Stimulated activated CD4-positive, alpha-beta T cell treated with anti-CD3 and anti-CD28 coated beads, Interleukin-1b, Interleukin-23, amount 100 ng/mL, for 4 hours (primary cell): ENCODE measurements at regions not wholly inside any gene's neighbourhood (a gene's known extent, or its start where the extent isn't known, plus 50 kb on each side); places are given as distances from the start of the nearest gene placed in this dataset.
"Not testable (repeated sequence)": the region's sequence is repeated elsewhere in the genome, so short reads cannot be mapped to it uniquely, and the experiment has no call there.

Experiments used
- DNase-seq, 2 donors: peaks; one replicate each; pipeline ENCODE4 v3.0.0-alpha.2; 2020; ENCODE audit warnings: low read depth in 2 of 2

DNA sequence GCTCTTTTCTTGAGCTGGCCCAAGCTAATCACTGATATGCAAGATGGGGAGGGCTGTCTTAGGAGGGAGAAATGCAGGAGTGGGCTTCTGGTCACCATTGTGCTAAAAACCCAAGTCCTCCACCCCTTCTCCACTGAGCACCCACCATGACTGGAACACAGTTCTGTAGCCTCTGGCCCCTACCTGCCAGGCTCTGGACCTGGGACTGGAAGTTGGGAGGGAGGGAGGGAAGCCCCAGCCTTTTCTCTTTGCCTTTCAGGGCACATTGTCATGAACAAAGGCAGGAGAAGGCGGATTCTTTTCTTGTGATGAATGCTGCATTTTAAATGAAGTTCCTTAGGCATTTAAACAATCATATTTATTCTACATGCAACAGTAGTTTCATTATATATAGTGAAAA lies 559.1 kb upstream of the TRPC7 start:
- DNase-seq, result no peak

GRCh38 chr5:136910625-136911024 lies 545.3 kb upstream of the TRPC7 start:
- DNase-seq, result no peak

DNA sequence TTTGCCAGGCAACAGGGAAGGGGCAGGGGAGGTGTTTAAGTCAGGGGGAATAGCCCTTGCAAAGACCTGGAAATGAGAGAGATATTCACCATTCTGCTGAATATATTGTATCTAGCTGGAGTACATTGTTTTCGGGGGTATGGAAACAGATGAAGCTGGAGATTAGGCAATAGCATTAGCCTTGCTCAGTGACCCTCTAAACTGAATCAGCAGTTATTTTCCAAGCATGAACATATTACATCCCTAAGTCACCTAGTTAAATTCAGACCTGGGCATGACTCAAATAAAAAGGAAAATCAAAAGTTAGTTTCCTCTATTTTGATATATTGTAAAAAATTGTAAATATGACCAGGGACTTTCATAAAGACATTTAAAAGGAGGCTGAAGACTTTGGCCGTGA lies 544.6 kb upstream of the TRPC7 start:
- DNase-seq, result no peak

DNA sequence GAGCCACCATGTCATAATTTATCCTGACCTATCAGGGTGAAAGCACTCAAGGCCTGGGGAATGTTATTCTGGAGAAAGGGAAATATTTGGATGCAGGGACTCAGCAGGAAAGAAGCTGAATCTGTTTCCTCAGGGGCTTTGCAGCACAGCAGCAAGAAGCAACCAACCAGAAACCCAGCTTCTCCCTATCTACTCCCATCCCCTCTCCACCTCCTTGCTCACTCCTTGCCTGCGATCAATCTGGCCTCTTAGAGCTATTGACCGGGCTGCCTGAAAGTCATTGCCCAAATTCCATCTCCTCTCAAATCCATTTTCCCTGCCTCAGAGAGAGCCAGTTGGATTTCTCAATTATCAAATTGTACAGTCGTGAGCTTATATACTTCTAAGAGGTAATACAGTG lies 542.0 kb upstream of the TRPC7 start:
- no peak for DNase-seq

- no peak for DNase-seq
Observed at GRCh38 chr5:136906545-136906944, 541.2 kb upstream of the TRPC7 start.

DNA sequence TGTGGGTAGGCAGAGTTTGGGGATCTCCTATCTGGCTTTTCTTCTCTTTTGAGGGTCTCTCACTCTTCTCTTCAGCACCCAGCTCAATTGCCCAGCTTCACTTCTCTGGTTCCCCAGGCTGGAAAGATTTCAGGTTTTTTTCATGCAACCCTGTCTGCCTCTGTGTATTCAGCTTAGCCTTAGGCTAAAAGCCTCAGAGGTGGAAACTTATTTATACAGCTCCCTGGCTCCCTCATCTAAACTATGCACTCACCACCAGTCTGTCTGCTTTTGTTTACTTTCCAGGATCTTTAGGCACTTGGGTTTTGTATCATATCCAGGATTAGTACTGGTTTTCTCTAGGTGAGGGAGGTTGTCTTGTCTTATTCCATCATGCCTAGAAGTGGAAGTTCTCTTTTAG lies 540.2 kb upstream of the TRPC7 start:
- no peak for DNase-seq

- DNase-seq, result no peak
Observed at GRCh38 chr5:136894070-136894469, 528.7 kb upstream of the TRPC7 start.

DNA sequence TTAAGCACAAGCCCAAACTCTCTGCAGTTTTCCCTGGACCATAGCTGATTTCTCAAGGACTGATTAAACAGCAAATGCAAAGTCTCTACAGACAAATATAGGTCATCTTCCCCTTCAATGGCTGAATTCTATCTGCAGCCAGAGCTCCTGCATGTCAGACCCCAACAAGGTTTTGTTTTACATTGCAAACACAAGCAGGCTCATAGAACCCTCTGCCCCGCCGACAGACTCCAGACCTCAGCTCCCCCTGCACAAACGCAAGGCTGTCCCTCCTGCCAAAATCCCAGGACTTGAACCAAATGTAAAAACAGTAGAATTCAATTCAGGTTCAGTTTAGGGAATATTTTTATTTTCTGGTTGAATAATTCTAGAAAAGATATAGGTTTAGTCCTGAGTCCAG lies 526.7 kb upstream of the TRPC7 start:
- DNase-seq, result no peak

DNA sequence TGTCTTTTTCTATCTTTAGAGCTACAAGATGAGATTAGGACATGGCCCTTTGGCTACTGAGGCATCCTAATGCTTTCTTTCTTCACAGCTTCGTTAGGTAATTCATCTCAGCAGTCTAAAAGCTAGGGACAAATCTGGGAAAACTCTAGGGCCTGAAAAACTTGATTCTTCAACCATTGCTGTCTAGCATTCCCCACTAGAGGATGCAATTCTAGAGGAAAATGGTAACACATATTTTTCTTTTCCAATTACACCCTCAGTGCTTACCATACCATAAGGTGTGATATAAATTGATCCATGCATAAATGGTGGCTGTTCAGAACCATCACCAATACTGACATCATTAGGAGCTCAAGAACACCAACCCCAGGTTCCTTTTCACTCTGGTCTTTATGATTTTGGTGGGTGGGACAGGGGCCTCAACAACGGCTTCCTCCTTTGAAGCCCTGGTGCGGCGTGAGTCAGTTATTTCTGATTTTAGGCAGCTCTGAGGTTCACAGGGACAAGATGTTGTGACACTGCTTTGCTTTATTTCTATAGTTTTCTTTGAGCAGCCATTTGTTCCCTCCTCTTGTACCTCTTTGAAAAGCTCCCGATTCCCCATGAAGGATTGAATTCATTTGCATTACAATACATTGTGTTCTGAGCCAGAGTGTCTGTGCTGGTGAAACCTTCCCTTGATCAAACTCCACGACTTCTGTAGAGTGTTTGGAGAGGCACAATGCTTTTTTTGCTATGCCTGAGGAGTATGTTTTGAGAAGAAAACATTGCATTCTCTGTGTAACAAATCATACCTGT lies 526.0 kb upstream of the TRPC7 start:
- no peak for DNase-seq

- no peak for DNase-seq
Observed at GRCh38 chr5:136890431-136891148, 525.2 kb upstream of the TRPC7 start.

GRCh38 chr5:136886608-136887007 lies 521.3 kb upstream of the TRPC7 start:
- no peak for DNase-seq

- DNase-seq, result no peak
Observed at GRCh38 chr5:136864960-136865359, 499.6 kb upstream of the TRPC7 start.

DNA sequence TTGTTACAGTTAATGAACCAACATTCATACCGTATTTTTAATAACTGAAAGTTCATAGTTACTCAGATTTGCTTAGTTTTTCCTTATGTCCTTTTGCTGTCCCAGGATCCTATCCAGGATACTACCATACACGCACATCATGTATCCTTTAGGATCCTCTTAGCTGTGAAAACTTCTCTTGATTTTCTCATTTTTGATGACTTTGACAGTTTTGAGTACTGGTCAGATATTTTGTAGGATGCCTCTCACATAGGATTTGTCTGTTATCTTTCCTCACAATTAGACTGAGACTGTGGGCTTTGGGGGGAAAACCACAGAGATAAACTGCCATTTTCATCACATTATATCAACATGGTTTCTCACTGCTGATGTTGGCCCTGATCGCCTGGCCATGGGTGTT lies 491.3 kb upstream of the TRPC7 start:
- no peak for DNase-seq

DNA sequence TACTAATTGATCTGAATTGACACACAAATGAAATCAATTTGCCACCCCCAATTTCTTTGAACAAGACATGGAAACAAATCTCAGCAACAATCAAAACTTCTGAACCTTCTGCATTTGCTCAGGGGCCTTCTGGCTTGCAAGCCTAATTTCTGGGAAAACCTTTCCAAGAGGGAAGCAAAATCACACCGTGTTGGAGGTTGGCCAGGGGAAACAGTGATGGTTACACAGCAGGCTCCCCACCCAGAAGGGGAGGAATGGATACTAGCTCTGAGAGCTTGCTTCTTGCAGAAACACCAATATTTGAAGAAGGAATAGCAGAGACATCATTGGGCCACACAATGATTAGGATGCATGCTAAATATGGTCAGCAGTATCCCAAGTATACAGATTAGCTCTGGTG lies 488.6 kb upstream of the TRPC7 start:
- DNase-seq, result no peak

- no peak for DNase-seq
Observed at GRCh38 chr5:136840601-136841000, 475.3 kb upstream of the TRPC7 start.

- no peak for DNase-seq
Observed at GRCh38 chr5:136836093-136836492, 470.7 kb upstream of the TRPC7 start.

DNA sequence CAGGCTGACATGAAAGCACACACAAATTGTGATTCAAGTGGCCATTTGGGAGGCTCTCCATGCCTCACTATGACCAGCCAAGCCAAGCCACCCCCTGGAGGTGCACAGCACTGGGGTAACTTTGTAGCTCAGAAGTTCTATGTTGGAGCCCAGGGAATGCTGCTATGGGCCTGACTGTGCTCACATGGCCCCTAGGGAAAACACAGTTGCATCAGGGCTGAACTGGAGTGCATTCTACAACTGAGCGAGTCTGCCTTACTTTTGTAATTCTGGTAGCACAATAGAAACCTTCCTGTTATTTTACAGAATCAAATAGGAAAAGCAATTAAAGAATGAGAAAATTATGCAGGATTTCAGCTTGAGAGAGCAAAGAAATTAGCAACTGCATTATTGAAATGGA lies 455.5 kb upstream of the TRPC7 start:
- DNase-seq, result no peak

DNA sequence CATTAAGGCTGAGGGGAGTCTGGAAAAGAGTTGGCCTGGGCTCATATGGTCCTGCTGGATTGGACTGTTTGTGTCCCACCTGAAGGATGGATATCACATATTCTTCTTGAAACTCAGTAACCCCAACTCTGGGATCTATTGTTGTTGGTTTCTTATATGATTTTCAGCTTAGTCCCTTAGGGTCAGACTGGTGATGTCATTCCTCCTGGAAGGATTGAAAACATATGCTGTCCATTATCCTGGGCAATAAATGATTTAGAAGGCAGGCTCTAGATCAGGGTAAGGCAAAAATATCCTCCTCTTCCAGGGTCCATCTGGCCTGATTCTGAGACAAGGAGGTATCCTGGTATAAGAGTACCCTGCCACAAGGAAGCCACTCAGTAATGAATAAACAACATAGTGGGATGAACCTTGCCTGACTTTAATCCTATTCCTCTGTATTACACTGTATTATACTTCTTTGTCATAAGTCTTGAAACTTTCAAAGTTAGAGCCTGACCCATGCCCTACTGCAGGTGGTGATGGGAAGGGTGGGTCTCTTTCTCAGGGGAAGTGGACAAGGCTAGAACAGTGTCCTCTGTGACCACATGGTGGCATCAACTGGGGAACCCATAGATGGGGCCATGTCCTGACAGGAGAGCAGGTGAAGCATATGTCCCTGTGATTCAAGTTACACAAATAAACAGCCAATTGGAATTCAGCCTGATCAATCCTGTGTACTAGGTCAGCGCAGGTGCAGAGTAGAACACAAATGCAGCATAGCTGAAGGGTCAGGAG lies 454.4 kb upstream of the TRPC7 start:
- DNase-seq, result no peak

- DNase-seq, result no peak
Observed at GRCh38 chr5:136816327-136816726, 451.0 kb upstream of the TRPC7 start.

DNA sequence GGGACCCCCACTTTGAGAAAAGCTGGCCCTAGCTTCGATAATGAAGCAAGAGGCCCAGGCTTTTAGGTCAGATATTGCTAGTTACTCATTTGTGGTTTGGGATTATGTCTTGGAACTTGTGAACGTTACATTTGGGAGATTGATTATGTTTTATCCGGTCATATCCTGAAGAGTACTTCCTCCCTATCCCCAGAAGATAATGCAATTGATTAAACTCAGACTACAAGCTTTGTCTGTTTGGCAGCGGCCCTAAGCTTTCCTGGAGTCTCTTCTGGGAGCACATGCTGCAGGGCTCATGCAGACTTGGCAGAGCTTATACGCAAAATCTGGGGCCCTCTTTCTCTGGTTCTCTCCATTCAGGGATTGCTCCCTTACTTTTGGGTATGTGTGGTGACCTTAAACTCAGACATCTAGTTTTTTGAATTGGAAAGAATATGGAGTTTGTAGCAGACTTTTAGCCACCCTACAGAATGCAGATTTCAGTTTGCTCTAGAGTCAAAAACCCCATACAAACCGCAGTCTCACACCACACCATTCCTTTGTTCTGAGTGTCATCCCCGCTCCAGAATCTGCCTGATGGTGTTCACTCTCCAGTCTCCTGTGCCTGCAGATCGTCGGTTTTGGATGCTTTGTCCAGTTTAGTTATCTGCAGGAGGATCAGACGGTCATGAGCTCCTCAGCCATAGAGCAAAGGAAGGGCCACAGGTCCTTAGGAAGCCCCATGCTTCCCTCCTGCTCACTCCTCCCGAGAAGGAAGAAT lies 449.5 kb upstream of the TRPC7 start:
- DNase-seq, result no peak

DNA sequence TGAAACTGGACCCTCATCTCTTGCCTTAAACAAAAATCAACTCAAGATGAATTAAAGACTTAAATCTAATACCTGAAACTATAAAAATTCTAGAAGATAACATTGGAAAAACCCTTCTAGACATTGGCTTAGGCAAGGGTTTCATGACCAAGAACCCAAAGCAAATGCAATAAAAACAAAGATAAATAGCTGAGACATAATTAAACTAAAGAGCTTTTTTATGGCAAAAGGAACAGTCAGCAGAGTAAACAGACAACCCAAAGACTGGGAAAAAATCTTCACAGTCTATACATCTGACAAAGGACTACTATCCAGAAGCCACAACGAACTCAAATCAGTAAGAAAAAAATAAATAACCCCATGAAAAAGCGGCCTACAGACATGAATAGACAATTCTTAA lies 446.9 kb upstream of the TRPC7 start:
- not testable (repeated sequence) for DNase-seq

GRCh38 chr5:136811551-136811950 lies 446.2 kb upstream of the TRPC7 start:
- DNase-seq, result no peak
